ENCODE measurements at regions not wholly inside any gene's neighbourhood (a gene's known extent, or its start where the extent isn't known, plus 50 kb on each side); places are given as distances from the start of the nearest gene placed in this dataset.

DNA sequence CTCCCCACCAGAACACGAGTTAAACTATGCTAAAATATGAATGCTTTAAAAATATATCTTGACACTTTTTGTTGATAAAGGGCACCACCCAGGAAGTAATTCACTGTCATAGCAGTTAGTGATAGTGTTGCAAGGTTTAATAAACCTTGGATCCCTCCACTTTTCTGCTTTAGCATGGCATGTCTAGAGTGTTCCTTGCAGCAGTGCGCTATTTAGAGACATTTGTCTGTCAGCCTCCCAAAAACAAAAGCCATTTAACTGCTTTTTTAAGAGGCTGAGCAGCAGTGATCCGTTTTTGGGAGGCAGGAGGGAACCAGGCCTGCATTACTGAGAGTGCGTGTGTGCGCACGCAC lies 69.6 kb upstream of the RAB11FIP2 start:
- TF ChIP-seq CTCF (optimal IDR thresholded peaks at IDR 0.05 in 1 of 3, IDR thresholded peaks at IDR 0.05 in 1 of 3, conservative IDR thresholded peaks at IDR 0.05 in 1 of 3; ENCODE audit: extremely low read depth in 1 of 3, insufficient read depth in 2 of 3, low read length in 3 of 3) (no peak), EZH2 (IDR thresholded peaks at IDR 0.05; ENCODE audit: low read length) (no peak)
- H3K36me3 ChIP-seq (ENCODE audit: control insufficient read depth in 2 of 2, extremely low read depth in 1 of 2, insufficient read depth in 2 of 2, low read length in 2 of 2) = no peaks in the 10 kb centered on the region
- no peaks in the 10 kb centered on the region for H3K79me2 ChIP-seq (ENCODE audit: control insufficient read depth, insufficient read depth, low read length)
- no peaks in the 10 kb centered on the region for H3K9me1 ChIP-seq (ENCODE audit: control insufficient read depth, extremely low read depth, insufficient read depth, low read length)
- no peaks in the 10 kb centered on the region for H3K27me3 ChIP-seq (ENCODE audit: control insufficient read depth, extremely low read depth, insufficient read depth, low read length)
- no peak overlapping the region for H3K4me2 ChIP-seq (ENCODE audit: control insufficient read depth, extremely low read depth, insufficient read depth, low read depth, low read length)
- dilution Hi-C loops (cut with MboI; ENCODE audit: extremely low pct_ligation_motif_present, low sequenced_read_pairs) = no loop called here
- DNase-seq (ENCODE audit: low read depth, low spot score) (no peak), FAIRE-seq (no peak)
- no peaks in the 10 kb centered on the region for H3K9me3 ChIP-seq (ENCODE audit: control insufficient read depth, low read depth, low read length)
- no peaks in the 10 kb centered on the region for H4K20me1 ChIP-seq (ENCODE audit: control insufficient read depth, extremely low read depth, insufficient read depth, low read length)
- H3K4me3 ChIP-seq (ENCODE audit: control insufficient read depth in 2 of 3, extremely low read depth in 1 of 3, insufficient read depth in 2 of 3, low read depth in 1 of 3, low read length in 3 of 3) = no peak overlapping the region
- H2AFZ ChIP-seq (ENCODE audit: control insufficient read depth, low read length) = no peak overlapping the region
- H3K27ac ChIP-seq (ENCODE audit: control insufficient read depth, insufficient read depth, low read length) = no peak overlapping the region
- H3K9ac ChIP-seq (ENCODE audit: control insufficient read depth, extremely low read depth, insufficient read depth, low read length) = no peak overlapping the region
- H3K4me1 ChIP-seq (ENCODE audit: control insufficient read depth, extremely low read depth, insufficient read depth, low read length) = peaks cover 11% of the 10 kb centered on the region

- no peak for FAIRE-seq
- Histone ChIP-seq H3K36me3 (ENCODE audit: control insufficient read depth in 2 of 2, extremely low read depth in 1 of 2, insufficient read depth in 2 of 2, low read length in 2 of 2) (no peaks in the 10 kb centered on the region), H3K4me3 (ENCODE audit: control insufficient read depth in 2 of 3, extremely low read depth in 1 of 3, insufficient read depth in 2 of 3, low read depth in 1 of 3, low read length in 3 of 3) (no peak overlapping the region), H2AFZ (ENCODE audit: control insufficient read depth, low read length) (no peak overlapping the region), H3K27ac (ENCODE audit: control insufficient read depth, insufficient read depth, low read length) (no peak overlapping the region), H3K4me2 (ENCODE audit: control insufficient read depth, extremely low read depth, insufficient read depth, low read depth, low read length) (no peak overlapping the region), H3K27me3 (ENCODE audit: control insufficient read depth, extremely low read depth, insufficient read depth, low read length) (no peaks in the 10 kb centered on the region), H3K9me1 (ENCODE audit: control insufficient read depth, extremely low read depth, insufficient read depth, low read length) (no peaks in the 10 kb centered on the region), H4K20me1 (ENCODE audit: control insufficient read depth, extremely low read depth, insufficient read depth, low read length) (no peaks in the 10 kb centered on the region), H3K4me1 (ENCODE audit: control insufficient read depth, extremely low read depth, insufficient read depth, low read length) (peaks cover 11% of the 10 kb centered on the region), H3K9ac (ENCODE audit: control insufficient read depth, extremely low read depth, insufficient read depth, low read length) (no peak overlapping the region), H3K79me2 (ENCODE audit: control insufficient read depth, insufficient read depth, low read length) (no peaks in the 10 kb centered on the region), H3K9me3 (ENCODE audit: control insufficient read depth, low read depth, low read length) (no peaks in the 10 kb centered on the region)
- no peak for DNase-seq (ENCODE audit: low read depth, low spot score)
- dilution Hi-C loops (cut with MboI; ENCODE audit: extremely low pct_ligation_motif_present, low sequenced_read_pairs) = no loop called here
- no peak for TF ChIP-seq EZH2 (IDR thresholded peaks at IDR 0.05; ENCODE audit: low read length)
- no peak for TF ChIP-seq CTCF (optimal IDR thresholded peaks at IDR 0.05 in 1 of 3, IDR thresholded peaks at IDR 0.05 in 1 of 3, conservative IDR thresholded peaks at IDR 0.05 in 1 of 3; ENCODE audit: extremely low read depth in 1 of 3, insufficient read depth in 2 of 3, low read length in 3 of 3)
Measured at GRCh38 chr10:118115701-118116100, 69.0 kb upstream of the RAB11FIP2 start.

Data from keratinocyte (primary cell).